HG02885 (cell line): ENCODE measurements at regions not wholly inside any gene's neighbourhood (a gene's known extent, or its start where the extent isn't known, plus 50 kb on each side); places are given as distances from the start of the nearest gene placed in this dataset.
"Not testable (repeated sequence)": the region's sequence is repeated elsewhere in the genome, so short reads cannot be mapped to it uniquely, and the experiment has no call there.

Source experiments
- ATAC-seq: cut with Tn5 transposase; IDR thresholded peaks from one replicate; pipeline ENCODE4 v1.9.1; 2021; ENCODE audit warnings: mild to moderate bottlenecking; ENCODE audit not compliant: unreplicated experiment, poor library complexity

GRCh38 chr6:93896081-93896480, 476.7 kb upstream of the EPHA7 start:
- no peak for ATAC-seq

GRCh38 chr6:93894521-93894920, 475.2 kb upstream of the EPHA7 start:
- no peak for ATAC-seq

DNA sequence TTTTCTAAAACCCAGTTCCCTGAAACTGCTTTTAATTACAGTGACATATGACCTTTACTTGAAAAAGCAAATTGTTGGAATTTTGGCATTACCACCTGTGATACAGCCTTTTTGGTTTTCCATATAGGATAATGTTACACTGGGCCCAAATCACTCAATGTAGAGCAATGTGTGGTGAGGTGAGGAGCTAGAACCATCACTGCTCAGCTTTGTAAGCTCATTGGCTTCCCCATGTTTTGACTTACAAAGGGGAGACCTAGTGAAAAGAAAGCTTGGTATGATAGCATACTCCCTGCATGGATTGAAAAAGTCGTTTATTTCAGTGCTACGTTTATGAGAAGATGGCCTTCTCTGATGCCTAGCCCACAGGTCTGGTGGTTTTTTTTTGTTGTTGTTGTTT, 470.4 kb upstream of the EPHA7 start:
- no peak for ATAC-seq

GRCh38 chr6:93886416-93886815, 467.1 kb upstream of the EPHA7 start:
- ATAC-seq = no peak

GRCh38 chr6:93859971-93860370, 440.6 kb upstream of the EPHA7 start:
- no peak for ATAC-seq

DNA sequence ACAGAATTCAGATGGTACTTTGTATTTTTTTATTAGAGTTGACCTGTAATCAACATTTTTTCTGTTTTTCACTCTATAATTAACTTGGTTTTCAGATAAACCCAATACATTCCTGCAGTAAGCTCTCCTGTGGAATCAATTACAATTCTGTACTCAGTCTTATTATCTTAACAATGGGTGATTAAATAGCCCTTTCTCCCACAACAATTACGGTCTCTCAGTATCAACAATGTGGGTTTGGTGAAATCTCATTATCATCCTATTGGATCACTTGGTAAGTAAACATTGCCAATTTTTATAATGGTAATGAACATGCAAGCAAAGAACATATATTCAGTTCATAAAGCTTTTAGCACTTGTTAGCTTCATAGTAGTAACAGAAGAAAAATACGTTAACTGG, 438.9 kb upstream of the EPHA7 start:
- ATAC-seq = no peak

DNA sequence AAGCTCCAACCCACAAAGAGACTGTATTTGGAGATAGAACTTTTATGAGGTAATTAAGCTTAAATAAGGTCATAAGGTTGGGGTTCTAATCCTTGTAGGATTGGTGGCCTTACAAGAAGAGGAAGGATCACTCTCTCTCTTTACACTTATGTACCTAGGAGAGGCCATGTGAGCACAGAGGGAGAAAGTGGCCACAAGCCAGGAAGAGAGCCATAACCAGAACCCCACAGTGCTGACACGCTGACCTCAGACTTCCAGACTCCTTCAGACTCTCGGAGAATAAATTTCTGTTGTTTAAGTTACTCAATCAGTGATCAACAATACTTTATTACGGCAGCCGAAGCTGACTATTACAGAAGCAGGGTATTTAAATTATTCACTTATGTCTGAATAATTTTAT, 430.5 kb upstream of the EPHA7 start:
- ATAC-seq = no peak

GRCh38 chr6:93848031-93848742, 428.8 kb upstream of the EPHA7 start:
- ATAC-seq = no peak

DNA sequence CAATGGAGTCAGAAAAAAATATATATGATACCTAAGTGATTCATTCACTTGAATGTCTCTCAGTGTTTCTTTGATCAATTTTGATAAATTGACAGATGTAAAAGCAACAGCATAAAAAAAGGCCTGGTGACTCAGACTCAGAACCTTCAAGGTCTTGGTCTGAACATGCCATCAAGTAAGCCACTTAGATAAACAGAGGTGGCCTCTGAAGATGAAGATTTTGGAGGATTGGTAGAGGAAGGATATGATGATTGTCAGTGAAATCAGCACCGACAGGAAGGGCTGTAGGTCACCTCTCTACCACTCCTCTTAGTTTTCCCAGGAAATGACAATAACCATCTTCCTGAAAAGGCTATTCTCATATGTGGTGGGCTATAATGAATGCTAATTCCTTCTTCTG, 422.8 kb upstream of the EPHA7 start:
- no peak for ATAC-seq

GRCh38 chr6:93835451-93836145, 416.2 kb upstream of the EPHA7 start:
- not testable (repeated sequence) for ATAC-seq

GRCh38 chr6:93835026-93835425, 415.7 kb upstream of the EPHA7 start:
- not testable (repeated sequence) for ATAC-seq

DNA sequence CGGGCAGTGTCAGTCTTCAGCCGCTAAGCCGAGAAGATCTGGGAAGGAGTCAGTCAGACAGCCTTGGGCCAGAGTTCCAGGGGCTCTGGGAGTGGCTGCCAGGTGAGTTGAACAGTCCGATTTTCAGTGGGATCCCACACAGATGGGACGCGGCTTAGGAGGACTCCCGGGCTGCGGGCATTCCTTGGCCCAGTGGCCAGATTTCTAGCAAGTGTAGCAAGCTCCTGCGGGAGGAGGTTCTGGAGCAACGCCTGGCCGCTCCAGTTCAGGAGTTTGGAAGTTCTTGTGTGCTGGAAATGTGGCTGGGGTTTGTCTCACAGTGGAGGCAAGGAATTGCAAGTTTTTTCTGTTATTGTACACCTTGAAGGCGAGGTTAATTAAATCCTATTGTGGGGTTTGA, 414.0 kb upstream of the EPHA7 start:
- ATAC-seq = not testable (repeated sequence)

- not testable (repeated sequence) for ATAC-seq
Observed at GRCh38 chr6:93829757-93830156, 410.4 kb upstream of the EPHA7 start.

GRCh38 chr6:93829009-93829408, 409.6 kb upstream of the EPHA7 start:
- ATAC-seq = no peak

DNA sequence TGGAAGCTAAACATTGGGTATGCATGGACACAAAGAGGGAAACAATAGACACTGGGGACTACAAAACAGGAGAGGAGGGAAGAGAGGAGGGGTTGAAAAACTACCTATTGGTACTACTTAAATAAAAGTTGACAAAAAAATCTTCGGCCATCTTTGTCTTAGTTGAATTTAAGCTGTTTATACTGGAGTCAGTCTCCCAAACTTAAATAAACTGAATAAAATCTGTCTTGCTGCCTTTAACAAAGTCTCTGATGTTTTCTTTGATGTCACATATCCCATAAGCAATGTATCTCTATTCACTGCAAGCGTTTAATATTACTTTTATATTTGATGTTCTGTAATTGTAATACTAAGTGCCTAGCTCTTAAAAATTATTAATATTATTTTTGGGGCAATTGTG, 409.2 kb upstream of the EPHA7 start:
- no peak for ATAC-seq

- ATAC-seq = no peak
Observed at GRCh38 chr6:93827728-93828127, 408.4 kb upstream of the EPHA7 start.

DNA sequence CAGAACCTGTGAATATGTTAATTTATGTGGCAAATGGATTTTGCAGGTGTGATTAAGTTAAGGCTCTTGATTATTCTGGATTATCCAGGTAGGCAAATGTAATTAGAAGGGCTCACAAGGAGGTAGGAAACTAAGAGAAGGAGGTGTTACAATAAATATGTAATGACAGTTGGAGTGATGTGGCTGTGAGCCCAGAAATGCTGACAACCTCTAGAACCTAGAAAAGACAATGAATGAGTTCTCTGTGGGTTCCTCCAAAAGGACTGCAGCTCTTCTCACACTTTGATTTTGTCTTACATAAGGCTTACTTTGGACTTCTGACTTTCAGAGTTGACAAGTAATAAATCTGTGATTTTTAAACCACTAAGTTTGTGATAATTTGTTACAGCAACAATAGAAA, 406.6 kb upstream of the EPHA7 start:
- ATAC-seq = no peak

DNA sequence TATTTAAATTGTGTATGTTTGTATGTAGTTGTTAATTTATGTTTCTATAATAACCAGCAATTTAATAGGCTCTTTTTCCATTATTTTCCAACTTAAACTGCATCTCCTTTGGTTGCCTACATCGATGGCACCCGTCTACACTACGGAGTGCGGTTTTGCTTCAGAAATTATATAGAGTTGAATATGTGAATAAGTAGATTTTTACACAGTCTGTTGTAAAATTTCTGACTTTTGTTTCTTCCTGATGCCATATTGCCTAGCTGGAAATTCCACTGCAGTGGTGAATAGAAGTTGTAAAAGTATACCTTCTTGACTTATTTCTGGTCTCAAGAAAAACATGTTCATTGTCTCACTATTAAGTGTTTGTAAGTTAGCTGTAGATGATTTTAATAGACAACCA, 404.1 kb upstream of the EPHA7 start:
- ATAC-seq = no peak

DNA sequence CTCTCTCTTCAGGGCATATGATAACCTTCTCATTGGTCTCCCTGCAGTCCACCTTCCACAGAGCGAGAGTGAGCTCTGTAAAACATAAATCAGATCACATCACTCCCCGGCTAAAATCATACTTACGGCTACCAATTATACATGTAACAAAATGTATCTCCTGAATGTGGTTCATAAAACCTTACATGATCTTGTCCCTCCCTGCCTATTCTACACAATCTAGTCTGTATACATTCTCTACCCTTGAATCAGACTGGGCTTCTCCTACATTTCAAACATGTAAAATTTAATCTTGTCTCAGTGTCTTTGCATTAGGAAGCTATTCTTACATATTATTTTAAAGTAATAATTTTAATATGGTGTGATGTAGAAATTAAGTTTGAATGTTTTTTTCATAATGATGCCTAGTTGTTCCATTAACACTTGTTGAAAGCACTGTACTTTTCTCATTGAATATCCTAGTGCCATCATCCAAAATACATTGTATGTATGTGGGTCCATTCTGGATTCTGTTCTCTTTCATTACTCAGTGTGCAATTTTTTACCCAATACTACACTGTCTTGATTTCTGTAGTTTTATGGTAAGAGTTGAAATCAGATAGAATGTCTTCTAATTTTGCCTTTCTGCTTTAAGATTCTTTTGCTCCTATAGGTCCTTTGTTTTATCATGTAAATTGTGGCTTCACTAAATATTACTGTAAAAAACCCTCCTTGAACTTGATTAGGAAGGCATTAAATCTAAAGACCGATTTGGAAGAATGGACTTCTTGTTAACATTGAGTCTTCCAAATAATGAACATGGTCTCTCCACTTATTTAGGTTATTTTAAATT, 403.3 kb upstream of the EPHA7 start:
- no peak for ATAC-seq

DNA sequence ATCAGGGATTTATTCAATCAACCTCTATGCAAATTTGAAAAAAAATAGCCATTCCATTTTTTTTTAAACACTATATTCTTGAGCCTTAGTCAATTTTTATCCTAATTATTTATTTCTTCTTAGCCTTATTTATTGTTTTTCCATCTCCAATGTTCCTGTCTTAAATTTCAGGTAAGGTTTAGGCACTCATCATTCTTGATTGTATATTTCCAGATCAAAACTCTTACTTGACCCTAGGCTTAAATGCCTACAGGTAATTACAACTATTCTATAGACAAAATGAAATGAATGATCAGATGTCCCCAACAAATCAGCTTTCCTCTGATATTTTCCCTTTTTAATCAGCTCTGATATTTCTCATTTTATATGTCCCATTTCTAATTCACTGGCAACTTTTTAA, 402.6 kb upstream of the EPHA7 start:
- no peak for ATAC-seq

DNA sequence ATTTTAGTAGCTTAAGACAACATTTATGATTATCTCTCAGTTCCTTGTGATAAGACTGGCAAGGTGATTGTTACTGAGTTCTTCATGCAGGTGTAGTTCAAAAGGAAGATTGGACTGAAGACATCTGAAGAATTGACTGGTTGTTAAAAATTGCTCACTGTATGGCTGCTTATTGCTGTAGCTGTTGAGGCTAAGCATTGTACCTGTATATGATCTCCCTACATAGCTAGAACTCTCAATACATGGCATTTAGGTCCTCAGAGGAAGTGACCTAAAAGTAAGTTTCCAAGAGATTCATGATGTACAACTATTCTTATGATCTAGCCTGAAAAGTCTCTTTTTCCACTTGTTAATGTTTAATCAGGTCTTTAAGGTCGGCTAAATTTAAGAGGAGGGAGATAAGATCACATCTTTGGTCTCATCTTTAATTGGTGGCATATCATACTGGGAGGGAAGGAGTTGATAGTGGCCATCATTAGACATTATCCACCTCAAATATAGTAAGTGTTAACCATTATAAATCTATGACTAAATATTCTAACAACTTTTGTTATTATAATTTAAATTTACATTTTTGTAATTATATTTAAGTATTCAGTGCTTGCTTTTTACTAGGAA, 401.2 kb upstream of the EPHA7 start:
- no peak for ATAC-seq
